Cardiac muscle cell (in vitro differentiated cells and primary cell): ENCODE measurements at regions not wholly inside any gene's neighbourhood (a gene's known extent, or its start where the extent isn't known, plus 50 kb on each side); places are given as distances from the start of the nearest gene placed in this dataset.

Source experiments
- DNase-seq, 2 donors: peaks; one replicate each; pipeline versions ENCODE4 v3.0.0 to v3.0.0-alpha.2; 2010 to 2017; ENCODE audit warnings: low read depth in 1 of 2, low spot score in 1 of 2
- H3K27ac ChIP-seq: fragments of 200-600 bp; sonication (generic); 2 replicates; pipeline ENCODE4 v1.5.1; 2016
- H3K27me3 ChIP-seq: fragments of 200-600 bp; sonication (generic); 2 replicates; pipeline ENCODE4 v1.6.0; 2016; ENCODE audit warnings: control low read depth
- H3K36me3 ChIP-seq: fragments of 200-600 bp; sonication (generic); 2 replicates; pipeline ENCODE4 v1.5.1; 2016; ENCODE audit warnings: control low read depth
- H3K4me1 ChIP-seq: fragments of 200-600 bp; sonication (generic); 2 replicates; pipeline ENCODE4 v1.8.1; 2017; ENCODE audit warnings: low read depth, mild to moderate bottlenecking, mixed run types
- H3K4me3 ChIP-seq: fragments of 200-600 bp; sonication (generic); 2 replicates; pipeline ENCODE4 v1.5.1; 2016; ENCODE audit warnings: mild to moderate bottlenecking
- H3K9me3 ChIP-seq: fragments of 200-600 bp; sonication (generic); 2 replicates; pipeline ENCODE4 v1.5.1; 2017; ENCODE audit warnings: low read depth, mild to moderate bottlenecking, control low read depth
- CTCF ChIP-seq: IDR thresholded peaks from 2 replicates; pipeline ENCODE4 v1.5.1; 2012; ENCODE audit warnings: low read depth, mild to moderate bottlenecking, low read length

- H3K27me3 ChIP-seq: no peaks in the 10 kb centered on the region
- DNase-seq: peak; percentile 44 to 92
- no peaks in the 10 kb centered on the region for H3K36me3 ChIP-seq
- H3K9me3 ChIP-seq: no peaks in the 10 kb centered on the region
- H3K27ac ChIP-seq: peak overlapping the region; percentile 41
- no peak overlapping the region for H3K4me3 ChIP-seq
- peaks cover 12% of the 10 kb centered on the region for H3K4me1 ChIP-seq
- no peak for TF ChIP-seq CTCF
Measured at GRCh38 chr2:23286758-23287704, 97.9 kb upstream of the KLHL29 start.

DNA sequence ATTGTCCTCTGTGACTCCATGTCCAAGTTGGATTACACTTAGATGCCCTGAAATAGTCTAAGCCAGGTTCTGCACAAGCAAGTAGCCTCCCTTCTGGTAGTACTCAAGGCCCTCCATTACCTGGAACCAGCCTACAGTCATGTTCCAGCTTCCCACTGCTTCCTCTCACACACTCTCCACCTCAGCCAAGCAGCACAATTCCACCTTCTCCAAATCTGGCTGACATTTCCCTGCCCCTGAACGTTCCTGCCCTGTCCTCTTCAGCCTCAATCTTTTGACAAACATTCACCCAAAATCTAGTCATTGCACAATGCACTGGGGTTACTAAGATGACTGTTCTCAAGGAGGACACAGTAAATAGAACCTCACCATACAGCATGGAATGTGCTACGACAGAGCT, 95.3 kb upstream of the KLHL29 start:
- no peak for TF ChIP-seq CTCF
- Histone ChIP-seq H3K4me3 (no peak overlapping the region), H3K36me3 (no peaks in the 10 kb centered on the region), H3K27me3 (no peaks in the 10 kb centered on the region), H3K9me3 (no peaks in the 10 kb centered on the region), H3K27ac (no peak overlapping the region), H3K4me1 (peaks cover 12% of the 10 kb centered on the region)
- DNase-seq: no peak

DNA sequence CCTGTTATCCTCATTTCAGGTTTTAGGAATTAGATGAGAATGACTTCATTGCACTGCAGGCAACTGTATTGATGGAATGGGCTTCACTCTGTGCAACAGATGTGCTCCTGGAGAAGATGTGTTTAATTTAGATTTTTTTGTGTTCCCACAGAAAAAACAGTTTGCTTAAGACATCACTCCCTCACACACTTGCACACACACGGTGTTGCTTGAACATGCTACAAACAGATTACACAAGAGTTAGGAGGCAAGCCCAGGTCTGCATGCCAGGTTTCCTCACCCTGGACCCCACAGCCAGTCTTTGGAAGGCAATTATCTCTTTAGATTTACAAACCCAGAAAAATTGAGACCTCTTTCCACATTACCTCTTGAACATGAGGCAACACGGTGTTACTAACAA, 93.7 kb upstream of the KLHL29 start:
- Histone ChIP-seq H3K27me3 (no peaks in the 10 kb centered on the region), H3K36me3 (no peaks in the 10 kb centered on the region), H3K4me1 (peaks cover 12% of the 10 kb centered on the region), H3K27ac (no peak overlapping the region), H3K4me3 (no peak overlapping the region), H3K9me3 (no peaks in the 10 kb centered on the region)
- peak in 1 of 2 donors; percentile 59 for DNase-seq
- no peak for TF ChIP-seq CTCF

GRCh38 chr2:23292024-23292423, 93.0 kb upstream of the KLHL29 start:
- Histone ChIP-seq H3K27ac (no peak overlapping the region), H3K9me3 (no peaks in the 10 kb centered on the region), H3K4me1 (peaks cover 6% of the 10 kb centered on the region), H3K27me3 (no peaks in the 10 kb centered on the region), H3K4me3 (no peak overlapping the region), H3K36me3 (no peaks in the 10 kb centered on the region)
- DNase-seq: no peak
- TF ChIP-seq CTCF: no peak

DNA sequence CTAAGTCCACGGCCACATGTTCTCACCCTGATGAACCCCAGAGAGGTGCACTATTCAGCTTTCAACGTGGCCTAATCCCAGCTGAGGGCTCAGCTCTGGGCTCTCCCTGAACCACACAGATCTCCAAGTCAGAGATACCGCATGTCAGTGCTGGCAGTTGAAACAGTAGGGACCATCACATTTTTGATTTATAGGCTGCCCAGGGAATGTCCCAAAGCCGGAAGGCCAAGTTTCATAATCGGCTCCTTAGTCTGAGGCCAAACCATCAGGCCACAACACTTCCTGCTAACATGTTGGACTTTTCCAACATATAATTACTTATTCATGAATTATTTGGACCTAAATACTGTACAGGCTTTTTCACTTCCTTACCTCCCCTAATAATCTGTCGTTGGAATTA, 91.9 kb upstream of the KLHL29 start:
- DNase-seq: peak in 1 of 2 donors; percentile 77
- no peak for TF ChIP-seq CTCF

More for the DNA sequence above, 91.9 kb upstream of the KLHL29 start:
- Histone ChIP-seq H3K4me3 (no peak overlapping the region), H3K9me3 (no peaks in the 10 kb centered on the region), H3K27ac (no peak overlapping the region), H3K4me1 (no peaks in the 10 kb centered on the region), H3K27me3 (no peaks in the 10 kb centered on the region), H3K36me3 (no peaks in the 10 kb centered on the region)
